ENCODE measurements at regions not wholly inside any gene's neighbourhood (a gene's known extent, or its start where the extent isn't known, plus 50 kb on each side); places are given as distances from the start of the nearest gene placed in this dataset.

DNA sequence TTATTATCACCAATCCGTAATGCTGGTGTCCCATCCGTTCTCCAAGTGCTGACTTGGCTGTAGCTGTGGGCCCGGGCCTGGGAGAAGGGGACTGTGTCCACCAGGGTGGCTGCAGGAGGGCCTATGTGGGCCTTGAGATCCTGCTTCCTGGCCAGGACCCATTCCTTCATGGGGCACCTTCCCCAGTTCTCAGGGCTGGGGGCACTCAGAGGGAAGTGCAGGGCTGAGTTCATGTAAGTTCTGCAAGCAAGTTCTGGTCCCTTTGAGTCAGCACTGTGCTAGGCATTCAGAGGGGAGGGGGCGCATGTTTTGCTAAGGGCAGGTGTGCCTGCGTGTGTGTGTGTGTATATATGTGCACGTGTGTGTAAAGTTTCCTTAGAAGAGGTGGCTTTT lies 94.0 kb downstream of the GLI2 start:
- no peak for TF ChIP-seq POLR2A (IDR thresholded peaks at IDR 0.05; ENCODE audit: low read length)
- no peak for TF ChIP-seq GATA1 (IDR thresholded peaks at IDR 0.05; ENCODE audit: low read depth, low read length)

All from erythroblast (primary cell).